ENCODE measurements at regions not wholly inside any gene's neighbourhood (a gene's known extent, or its start where the extent isn't known, plus 50 kb on each side); places are given as distances from the start of the nearest gene placed in this dataset.

DNA sequence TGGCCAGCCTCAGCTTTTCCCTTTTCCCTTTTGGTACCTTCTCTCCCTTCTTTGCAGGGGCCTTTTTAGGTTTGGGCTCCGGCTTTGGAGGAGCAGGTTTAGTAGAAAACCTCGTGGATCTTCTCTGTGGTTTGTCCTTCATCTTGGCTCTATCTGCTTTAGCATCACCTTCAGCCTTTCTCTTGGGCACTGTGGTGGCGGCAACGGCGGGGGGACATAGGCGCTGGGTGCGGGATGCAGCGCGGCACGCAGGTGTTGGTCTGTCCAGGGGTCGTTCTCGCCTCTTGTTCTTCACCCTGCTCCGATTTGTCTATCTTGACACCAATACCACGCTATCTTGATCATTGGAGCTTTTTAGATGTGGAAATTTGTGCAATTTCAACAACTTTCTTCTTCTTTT is 64.5 kb upstream of the SMAD3 start:
- no peak overlapping the region for H3K4me2 ChIP-seq (ENCODE audit: low read length)
- H4K8ac ChIP-seq (ENCODE audit: low read depth, low read length) = no peak overlapping the region
- H2BK120ac ChIP-seq (ENCODE audit: low read depth, low read length) = no peak overlapping the region
- no peak overlapping the region for H3K4ac ChIP-seq (ENCODE audit: low read depth, low read length)
- no peak overlapping the region for H3K56ac ChIP-seq (ENCODE audit: low read length)
- no peaks in the 10 kb centered on the region for H3K36me3 ChIP-seq (ENCODE audit: control insufficient read depth, insufficient read depth, low read length)
- H3K79me1 ChIP-seq (ENCODE audit: low read length) = no peaks in the 10 kb centered on the region
- no peak overlapping the region for H2BK15ac ChIP-seq (replicated peaks; ENCODE audit: low read depth)
- WGBS (ENCODE audit: extremely low coverage, insufficient coverage, low lambda C conversion rate) = no CpG with 5 or more reads among the region's 14 CpGs
- H3K18ac ChIP-seq (ENCODE audit: low read length) = no peak overlapping the region
- H3K27ac ChIP-seq (ENCODE audit: low read depth, low read length) = no peak overlapping the region
- no peak overlapping the region for H3K9ac ChIP-seq (ENCODE audit: low read length)
- H3K4me1 ChIP-seq (ENCODE audit: control insufficient read depth, low read depth, low read length) = no peaks in the 10 kb centered on the region
- H3K27me3 ChIP-seq (ENCODE audit: insufficient read depth, low read length, poor library complexity) = no peaks in the 10 kb centered on the region
- no peak overlapping the region for H2AK5ac ChIP-seq (ENCODE audit: low read length)
- H3K4me3 ChIP-seq (ENCODE audit: low read length) = no peak overlapping the region
- no peaks in the 10 kb centered on the region for H3K79me2 ChIP-seq (ENCODE audit: control insufficient read depth, insufficient read depth, low read length)
- H3K23ac ChIP-seq (ENCODE audit: low read length) = no peak overlapping the region
- no peak overlapping the region for H4K5ac ChIP-seq (ENCODE audit: low read length)
- no peak for DNase-seq
- no peak overlapping the region for H2BK5ac ChIP-seq (ENCODE audit: low read length)

DNA sequence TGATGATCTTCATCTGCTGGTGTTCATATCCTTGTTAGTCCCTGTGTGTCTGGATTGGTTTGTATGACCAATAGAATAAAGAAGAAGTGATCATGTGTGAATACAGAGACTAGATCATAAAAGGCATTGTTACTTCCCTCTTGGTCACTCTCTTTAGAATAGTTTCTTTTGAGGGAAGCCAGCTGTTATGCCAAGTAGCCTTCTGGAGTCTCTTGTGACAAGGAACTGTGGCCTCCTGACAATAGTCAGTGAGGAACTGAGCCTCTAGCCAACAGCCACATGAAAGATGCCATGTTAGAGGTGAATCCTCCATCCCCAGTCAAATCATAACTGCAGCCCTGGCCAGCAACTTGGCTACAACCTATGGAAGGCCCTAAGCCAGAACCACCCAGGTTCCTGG is 63.0 kb upstream of the SMAD3 start:
- Histone ChIP-seq H3K4me2 (ENCODE audit: low read length) (no peak overlapping the region), H4K5ac (ENCODE audit: low read length) (no peak overlapping the region), H3K27me3 (ENCODE audit: insufficient read depth, low read length, poor library complexity) (no peaks in the 10 kb centered on the region), H3K4me1 (ENCODE audit: control insufficient read depth, low read depth, low read length) (no peaks in the 10 kb centered on the region), H3K36me3 (ENCODE audit: control insufficient read depth, insufficient read depth, low read length) (no peaks in the 10 kb centered on the region), H3K79me2 (ENCODE audit: control insufficient read depth, insufficient read depth, low read length) (no peaks in the 10 kb centered on the region), H2AK5ac (ENCODE audit: low read length) (no peak overlapping the region), H3K56ac (ENCODE audit: low read length) (no peak overlapping the region), H4K8ac (ENCODE audit: low read depth, low read length) (no peak overlapping the region), H3K18ac (ENCODE audit: low read length) (no peak overlapping the region), H2BK120ac (ENCODE audit: low read depth, low read length) (no peak overlapping the region), H3K23ac (ENCODE audit: low read length) (no peak overlapping the region), H3K9ac (ENCODE audit: low read length) (no peak overlapping the region), H3K4me3 (ENCODE audit: low read length) (no peak overlapping the region), H2BK5ac (ENCODE audit: low read length) (no peak overlapping the region), H2BK15ac (replicated peaks; ENCODE audit: low read depth) (no peak overlapping the region), H3K4ac (ENCODE audit: low read depth, low read length) (no peak overlapping the region), H3K79me1 (ENCODE audit: low read length) (no peaks in the 10 kb centered on the region), H3K27ac (ENCODE audit: low read depth, low read length) (no peak overlapping the region)
- DNase-seq = no peak

DNA sequence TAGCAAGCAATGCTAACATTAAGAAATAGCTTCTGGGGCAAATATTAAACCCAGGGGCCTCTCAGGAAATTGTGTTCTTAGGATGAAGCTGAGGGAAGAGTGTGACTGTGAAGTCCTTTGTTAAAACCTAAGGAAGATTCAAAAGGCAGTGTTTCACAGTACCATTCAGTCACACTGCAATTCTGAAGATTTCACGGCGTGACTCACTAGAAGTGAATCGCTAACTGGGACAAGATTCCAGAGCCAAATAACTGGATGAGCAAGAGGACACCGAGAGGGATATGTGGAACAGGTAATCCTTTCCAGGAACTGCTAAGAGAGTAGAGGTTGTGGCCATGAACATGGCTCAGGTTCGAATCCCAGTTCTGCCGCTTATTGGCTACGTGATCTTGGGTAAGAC is 61.8 kb upstream of the SMAD3 start:
- no CpG with 5 or more reads among the region's 7 CpGs for WGBS (ENCODE audit: extremely low coverage, insufficient coverage, low lambda C conversion rate)
- Histone ChIP-seq H4K8ac (ENCODE audit: low read depth, low read length) (no peak overlapping the region), H3K4ac (ENCODE audit: low read depth, low read length) (no peak overlapping the region), H2BK5ac (ENCODE audit: low read length) (no peak overlapping the region), H4K5ac (ENCODE audit: low read length) (no peak overlapping the region), H3K56ac (ENCODE audit: low read length) (no peak overlapping the region), H2AK5ac (ENCODE audit: low read length) (no peak overlapping the region), H3K4me3 (ENCODE audit: low read length) (no peak overlapping the region), H3K4me2 (ENCODE audit: low read length) (no peak overlapping the region), H2BK120ac (ENCODE audit: low read depth, low read length) (no peak overlapping the region), H3K9ac (ENCODE audit: low read length) (no peak overlapping the region), H3K23ac (ENCODE audit: low read length) (no peak overlapping the region), H3K27me3 (ENCODE audit: insufficient read depth, low read length, poor library complexity) (no peaks in the 10 kb centered on the region), H3K18ac (ENCODE audit: low read length) (no peak overlapping the region), H3K79me1 (ENCODE audit: low read length) (no peaks in the 10 kb centered on the region), H3K27ac (ENCODE audit: low read depth, low read length) (no peak overlapping the region), H2BK15ac (replicated peaks; ENCODE audit: low read depth) (no peak overlapping the region), H3K4me1 (ENCODE audit: control insufficient read depth, low read depth, low read length) (no peaks in the 10 kb centered on the region), H3K36me3 (ENCODE audit: control insufficient read depth, insufficient read depth, low read length) (no peaks in the 10 kb centered on the region), H3K79me2 (ENCODE audit: control insufficient read depth, insufficient read depth, low read length) (no peaks in the 10 kb centered on the region)
- DNase-seq = no peak

DNA sequence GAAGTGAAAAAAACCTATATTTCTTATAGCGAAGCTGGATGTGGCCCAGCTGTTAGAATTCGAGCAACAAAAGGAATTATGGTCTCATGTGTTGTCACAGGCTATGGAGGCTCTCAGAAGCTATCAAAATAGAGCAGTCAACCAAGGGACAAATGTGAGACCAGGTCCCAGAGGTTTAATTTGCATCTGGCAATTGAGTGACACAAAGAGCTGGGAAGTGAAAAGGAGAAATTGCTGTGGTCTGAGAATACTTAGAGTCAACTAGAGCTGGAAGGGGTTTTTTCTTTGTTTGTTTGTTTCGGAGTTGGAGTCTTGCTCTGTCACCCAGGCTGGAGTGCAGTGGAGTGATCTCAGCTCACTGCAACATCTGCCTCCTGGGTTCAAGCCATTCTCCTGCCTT is 61.3 kb upstream of the SMAD3 start:
- H3K23ac ChIP-seq (ENCODE audit: low read length) = no peak overlapping the region
- no peak overlapping the region for H3K56ac ChIP-seq (ENCODE audit: low read length)
- no peak for DNase-seq
- no peak overlapping the region for H3K4ac ChIP-seq (ENCODE audit: low read depth, low read length)
- no peak overlapping the region for H3K27ac ChIP-seq (ENCODE audit: low read depth, low read length)
- no peak overlapping the region for H2AK5ac ChIP-seq (ENCODE audit: low read length)
- H2BK15ac ChIP-seq (replicated peaks; ENCODE audit: low read depth) = no peak overlapping the region
- WGBS (ENCODE audit: extremely low coverage, insufficient coverage, low lambda C conversion rate) = no CpG with 5 or more reads among the region's 3 CpGs
- no peaks in the 10 kb centered on the region for H3K79me2 ChIP-seq (ENCODE audit: control insufficient read depth, insufficient read depth, low read length)
- H3K27me3 ChIP-seq (ENCODE audit: insufficient read depth, low read length, poor library complexity) = no peaks in the 10 kb centered on the region
- H3K4me1 ChIP-seq (ENCODE audit: control insufficient read depth, low read depth, low read length) = no peaks in the 10 kb centered on the region
- no peak overlapping the region for H2BK5ac ChIP-seq (ENCODE audit: low read length)
- no peak overlapping the region for H3K9ac ChIP-seq (ENCODE audit: low read length)
- no peak overlapping the region for H4K8ac ChIP-seq (ENCODE audit: low read depth, low read length)
- no peak overlapping the region for H3K18ac ChIP-seq (ENCODE audit: low read length)
- H3K79me1 ChIP-seq (ENCODE audit: low read length) = no peaks in the 10 kb centered on the region
- H3K4me2 ChIP-seq (ENCODE audit: low read length) = no peak overlapping the region
- no peak overlapping the region for H2BK120ac ChIP-seq (ENCODE audit: low read depth, low read length)
- H3K36me3 ChIP-seq (ENCODE audit: control insufficient read depth, insufficient read depth, low read length) = no peaks in the 10 kb centered on the region
- H4K5ac ChIP-seq (ENCODE audit: low read length) = no peak overlapping the region
- no peak overlapping the region for H3K4me3 ChIP-seq (ENCODE audit: low read length)

DNA sequence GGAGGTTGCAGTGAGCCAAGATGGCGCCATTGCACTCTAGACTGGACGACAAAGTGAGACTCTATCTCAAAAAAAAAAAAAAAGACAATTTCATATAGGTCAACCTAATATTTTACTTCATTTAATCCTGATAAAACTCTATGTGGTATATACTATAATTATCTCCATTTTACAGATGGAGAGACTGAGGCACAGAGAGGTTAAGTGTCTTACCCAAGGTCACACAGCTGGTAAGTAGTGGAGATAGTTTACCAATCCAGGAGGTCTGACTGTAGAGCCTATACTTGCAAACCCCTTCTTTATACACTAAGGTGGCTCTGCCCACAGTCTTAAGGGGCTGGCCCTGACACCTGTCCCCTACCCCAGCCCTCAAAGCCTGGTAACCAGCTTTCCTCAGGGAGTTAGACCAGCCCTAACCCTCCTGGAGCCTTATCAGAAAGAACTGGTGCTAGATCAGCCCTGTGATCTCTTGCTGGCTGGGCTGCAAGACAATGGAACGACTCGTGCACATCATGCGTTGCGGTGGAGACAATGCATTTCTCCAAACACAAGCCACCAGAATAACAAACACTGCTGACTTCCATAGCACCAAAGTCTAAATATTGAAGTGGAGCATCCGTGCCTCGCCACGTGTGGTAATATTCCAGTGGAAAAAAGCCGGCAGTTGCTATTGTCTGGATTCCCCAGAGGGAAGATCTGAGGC is 60.0 kb upstream of the SMAD3 start:
- Histone ChIP-seq H3K56ac (ENCODE audit: low read length) (no peak overlapping the region), H4K8ac (ENCODE audit: low read depth, low read length) (no peak overlapping the region), H3K4ac (ENCODE audit: low read depth, low read length) (no peak overlapping the region), H2AK5ac (ENCODE audit: low read length) (no peak overlapping the region), H2BK120ac (ENCODE audit: low read depth, low read length) (no peak overlapping the region), H2BK5ac (ENCODE audit: low read length) (no peak overlapping the region), H3K23ac (ENCODE audit: low read length) (no peak overlapping the region), H3K9ac (ENCODE audit: low read length) (no peak overlapping the region), H3K27me3 (ENCODE audit: insufficient read depth, low read length, poor library complexity) (no peaks in the 10 kb centered on the region), H3K79me2 (ENCODE audit: control insufficient read depth, insufficient read depth, low read length) (no peaks in the 10 kb centered on the region), H3K79me1 (ENCODE audit: low read length) (no peaks in the 10 kb centered on the region), H2BK15ac (replicated peaks; ENCODE audit: low read depth) (no peak overlapping the region), H3K27ac (ENCODE audit: low read depth, low read length) (no peak overlapping the region), H3K4me3 (ENCODE audit: low read length) (no peak overlapping the region), H3K4me2 (ENCODE audit: low read length) (no peak overlapping the region), H3K4me1 (ENCODE audit: control insufficient read depth, low read depth, low read length) (no peaks in the 10 kb centered on the region), H4K5ac (ENCODE audit: low read length) (no peak overlapping the region), H3K18ac (ENCODE audit: low read length) (no peak overlapping the region), H3K36me3 (ENCODE audit: control insufficient read depth, insufficient read depth, low read length) (no peaks in the 10 kb centered on the region)
- DNase-seq = peak; percentile 33
- WGBS (ENCODE audit: extremely low coverage, insufficient coverage, low lambda C conversion rate) = no CpG with 5 or more reads among the region's 10 CpGs
